ENCODE measurements at regions not wholly inside any gene's neighbourhood (a gene's known extent, or its start where the extent isn't known, plus 50 kb on each side); places are given as distances from the start of the nearest gene placed in this dataset.

DNA sequence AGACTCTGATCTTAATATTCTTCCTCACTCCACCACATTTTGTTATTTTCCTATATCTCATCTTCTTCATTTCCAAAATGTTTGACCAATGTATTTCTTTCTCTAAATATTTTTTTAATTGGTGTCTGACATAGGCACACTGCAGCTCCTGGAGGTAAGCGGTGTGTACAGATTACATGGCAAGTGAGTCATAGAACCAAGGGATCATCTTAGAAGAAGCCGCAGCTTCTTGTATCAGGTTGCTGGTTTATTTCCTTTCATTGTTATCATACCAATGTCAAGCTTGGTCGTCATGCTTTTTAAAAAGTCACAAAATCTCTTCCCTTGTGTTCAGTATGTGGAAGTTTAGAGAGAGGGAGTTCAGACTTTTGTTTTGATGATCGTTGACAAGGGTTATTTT is 526.1 kb upstream of the CDH18 start:
- TF ChIP-seq, protein P1, sequence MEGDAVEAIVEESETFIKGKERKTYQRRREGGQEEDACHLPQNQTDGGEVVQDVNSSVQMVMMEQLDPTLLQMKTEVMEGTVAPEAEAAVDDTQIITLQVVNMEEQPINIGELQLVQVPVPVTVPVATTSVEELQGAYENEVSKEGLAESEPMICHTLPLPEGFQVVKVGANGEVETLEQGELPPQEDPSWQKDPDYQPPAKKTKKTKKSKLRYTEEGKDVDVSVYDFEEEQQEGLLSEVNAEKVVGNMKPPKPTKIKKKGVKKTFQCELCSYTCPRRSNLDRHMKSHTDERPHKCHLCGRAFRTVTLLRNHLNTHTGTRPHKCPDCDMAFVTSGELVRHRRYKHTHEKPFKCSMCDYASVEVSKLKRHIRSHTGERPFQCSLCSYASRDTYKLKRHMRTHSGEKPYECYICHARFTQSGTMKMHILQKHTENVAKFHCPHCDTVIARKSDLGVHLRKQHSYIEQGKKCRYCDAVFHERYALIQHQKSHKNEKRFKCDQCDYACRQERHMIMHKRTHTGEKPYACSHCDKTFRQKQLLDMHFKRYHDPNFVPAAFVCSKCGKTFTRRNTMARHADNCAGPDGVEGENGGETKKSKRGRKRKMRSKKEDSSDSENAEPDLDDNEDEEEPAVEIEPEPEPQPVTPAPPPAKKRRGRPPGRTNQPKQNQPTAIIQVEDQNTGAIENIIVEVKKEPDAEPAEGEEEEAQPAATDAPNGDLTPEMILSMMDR (IDR thresholded peaks at IDR 0.05; ENCODE audit: insufficient read depth, low read depth, low read length), result no peak
- TF ChIP-seq EZH2 (IDR thresholded peaks at IDR 0.05; ENCODE audit: insufficient read depth, low read length), result no peak
